ENCODE measurements at regions not wholly inside any gene's neighbourhood (a gene's known extent, or its start where the extent isn't known, plus 50 kb on each side); places are given as distances from the start of the nearest gene placed in this dataset.
"Not testable (repeated sequence)": the region's sequence is repeated elsewhere in the genome, so short reads cannot be mapped to it uniquely, and the experiment has no call there.

GRCh38 chr5:42241636-42242035 lies 181.6 kb upstream of the GHR start:
- no peak for DNase-seq (ENCODE audit: low read depth in 3 of 3)

GRCh38 chr5:42242210-42242609 lies 181.0 kb upstream of the GHR start:
- no peak for DNase-seq (ENCODE audit: low read depth in 3 of 3)

GRCh38 chr5:42242881-42243485 lies 180.3 kb upstream of the GHR start:
- DNase-seq (ENCODE audit: low read depth in 3 of 3), result no peak

- no peak for DNase-seq (ENCODE audit: low read depth in 3 of 3)
Measured at GRCh38 chr5:42252306-42252705, 170.9 kb upstream of the GHR start.

- DNase-seq (ENCODE audit: low read depth in 3 of 3), result not testable (repeated sequence)
Measured at GRCh38 chr5:42259914-42260313, 163.3 kb upstream of the GHR start.

GRCh38 chr5:42267091-42267490 lies 156.1 kb upstream of the GHR start:
- DNase-seq (ENCODE audit: low read depth in 3 of 3), result no peak

- DNase-seq (ENCODE audit: low read depth in 3 of 3), result not testable (repeated sequence)
Measured at GRCh38 chr5:42268170-42268569, 155.1 kb upstream of the GHR start.

GRCh38 chr5:42268630-42269029 lies 154.6 kb upstream of the GHR start:
- DNase-seq (ENCODE audit: low read depth in 3 of 3), result no peak

GRCh38 chr5:42270771-42271170 lies 152.5 kb upstream of the GHR start:
- no peak for DNase-seq (ENCODE audit: low read depth in 3 of 3)

GRCh38 chr5:42274913-42275312 lies 148.3 kb upstream of the GHR start:
- DNase-seq (ENCODE audit: low read depth in 3 of 3), result no peak

- DNase-seq (ENCODE audit: low read depth in 3 of 3), result no peak
Measured at GRCh38 chr5:42277293-42277692, 145.9 kb upstream of the GHR start.

GRCh38 chr5:42284584-42284983 lies 138.7 kb upstream of the GHR start:
- DNase-seq (ENCODE audit: low read depth in 3 of 3), result no peak

GRCh38 chr5:42285230-42285629 lies 138.0 kb upstream of the GHR start:
- no peak for DNase-seq (ENCODE audit: low read depth in 3 of 3)

GRCh38 chr5:42300496-42300895 lies 122.7 kb upstream of the GHR start:
- DNase-seq (ENCODE audit: low read depth in 3 of 3), result no peak

GRCh38 chr5:42301349-42301748 lies 121.9 kb upstream of the GHR start:
- DNase-seq (ENCODE audit: low read depth in 3 of 3), result no peak

GRCh38 chr5:42302186-42302585 lies 121.1 kb upstream of the GHR start:
- no peak for DNase-seq (ENCODE audit: low read depth in 3 of 3)

GRCh38 chr5:42306287-42306686 lies 117.0 kb upstream of the GHR start:
- DNase-seq (ENCODE audit: low read depth in 3 of 3), result no peak

GRCh38 chr5:42309865-42310264 lies 113.4 kb upstream of the GHR start:
- no peak for DNase-seq (ENCODE audit: low read depth in 3 of 3)

- no peak for DNase-seq (ENCODE audit: low read depth in 3 of 3)
Measured at GRCh38 chr5:42315214-42315613, 108.0 kb upstream of the GHR start.

GRCh38 chr5:42317575-42317974 lies 105.7 kb upstream of the GHR start:
- no peak for DNase-seq (ENCODE audit: low read depth in 3 of 3)

- DNase-seq (ENCODE audit: low read depth in 3 of 3), result not testable (repeated sequence)
Measured at GRCh38 chr5:42319546-42319945, 103.7 kb upstream of the GHR start.

GRCh38 chr5:42321785-42322184 lies 101.5 kb upstream of the GHR start:
- DNase-seq (ENCODE audit: low read depth in 3 of 3), result no peak

GRCh38 chr5:42337143-42337542 lies 86.1 kb upstream of the GHR start:
- no peak for DNase-seq (ENCODE audit: low read depth in 3 of 3)

- DNase-seq (ENCODE audit: low read depth in 3 of 3), result no peak
Measured at GRCh38 chr5:42337607-42338006, 85.6 kb upstream of the GHR start.

Measured in stimulated activated CD4-positive, alpha-beta T cell treated with anti-CD3 and anti-CD28 coated beads, TNF-alpha, amount 100 ng/mL, for 48 hours (primary cell).